HG03025 (cell line): ENCODE measurements at regions not wholly inside any gene's neighbourhood (a gene's known extent, or its start where the extent isn't known, plus 50 kb on each side); places are given as distances from the start of the nearest gene placed in this dataset.

Experiments
- ATAC-seq: cut with Tn5 transposase; IDR thresholded peaks from one replicate; pipeline ENCODE4 v1.9.1; 2021; ENCODE audit warnings: mild to moderate bottlenecking, moderate library complexity; ENCODE audit not compliant: unreplicated experiment, low FRiP score

DNA sequence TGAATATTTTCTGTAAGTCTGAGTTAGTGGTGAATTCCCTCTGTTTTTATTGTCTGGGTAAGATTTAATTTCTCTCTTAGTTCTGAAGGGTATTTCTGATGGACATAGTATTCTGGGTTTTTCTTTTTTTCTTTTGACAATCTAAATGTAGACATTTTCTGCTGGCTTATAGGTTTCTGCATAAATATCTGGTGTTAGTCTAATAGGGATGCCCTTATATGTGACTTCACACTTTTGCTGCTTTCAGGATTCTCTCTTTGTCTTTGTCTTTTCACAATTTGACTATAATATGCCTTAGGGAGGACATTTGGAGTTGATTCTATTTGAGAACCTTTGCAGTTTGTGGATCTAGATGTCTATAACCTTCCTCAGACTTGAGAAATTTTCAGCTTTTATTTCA is 667.2 kb downstream of the EPHA7 start:
- no peak for ATAC-seq

DNA sequence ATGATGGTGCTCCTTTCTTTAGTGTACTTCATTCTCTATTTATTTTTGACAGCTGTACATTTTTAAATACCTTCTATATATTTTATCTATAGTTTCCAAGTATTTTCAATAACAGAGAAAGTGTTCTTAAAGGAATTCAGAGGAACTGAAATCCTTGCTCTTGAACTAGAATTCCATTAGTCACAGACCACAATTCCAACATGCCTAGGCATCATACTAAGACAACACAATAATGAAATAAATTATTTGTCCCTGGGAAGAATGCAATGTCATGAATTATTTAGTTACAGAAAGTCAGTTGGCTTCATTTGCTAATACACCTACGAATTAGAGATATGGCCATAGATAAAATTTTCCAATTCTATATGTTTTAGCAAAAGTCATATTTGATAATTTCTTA is 671.2 kb downstream of the EPHA7 start:
- no peak for ATAC-seq

DNA sequence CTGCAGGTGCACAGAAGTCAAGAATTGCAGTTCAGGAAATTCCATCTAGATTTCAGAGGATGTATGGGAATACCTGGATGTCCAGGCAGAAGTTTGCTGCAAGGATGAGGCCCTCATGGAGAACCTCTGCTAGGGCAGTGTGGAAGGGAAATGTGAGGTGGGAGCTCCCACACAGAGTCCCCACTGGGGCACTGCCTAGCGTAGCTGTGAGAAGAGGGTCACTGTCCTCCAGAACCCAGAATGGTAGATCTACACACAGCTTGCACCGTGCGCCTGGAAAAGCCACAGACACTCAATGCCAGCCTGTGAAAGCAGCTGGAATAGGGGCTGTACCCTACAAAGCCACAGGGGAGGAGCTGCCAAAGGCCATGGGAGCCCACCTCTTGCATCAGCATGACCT is 681.4 kb downstream of the EPHA7 start:
- ATAC-seq, result no peak

DNA sequence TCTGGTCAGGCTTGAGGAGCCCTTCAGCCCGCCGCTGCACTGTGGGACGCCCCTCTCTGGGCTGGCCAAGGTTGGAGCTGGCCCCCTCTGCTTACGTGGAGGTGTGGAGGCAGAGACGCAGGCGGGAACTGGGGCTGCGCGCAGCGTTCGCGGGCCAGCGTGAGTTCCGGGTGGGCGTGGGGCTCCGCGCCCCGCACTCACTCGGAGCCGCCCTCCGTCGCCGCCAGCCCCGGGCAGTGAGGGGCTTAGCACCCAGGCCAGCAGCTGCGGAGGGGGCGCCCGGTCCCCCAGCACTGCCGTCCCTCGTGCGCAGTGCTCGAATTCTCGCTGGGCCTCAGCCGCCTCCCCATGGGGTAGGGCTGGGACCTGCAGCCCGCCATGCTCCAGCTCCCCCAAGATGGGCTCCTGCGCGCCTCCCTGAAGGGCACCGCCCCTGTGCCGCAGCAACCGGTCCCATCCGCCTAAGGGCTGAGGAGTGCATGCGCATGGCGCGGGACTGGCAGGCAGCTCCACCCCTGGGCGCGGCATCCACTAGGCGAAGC is 695.9 kb downstream of the EPHA7 start:
- ATAC-seq, result no peak

DNA sequence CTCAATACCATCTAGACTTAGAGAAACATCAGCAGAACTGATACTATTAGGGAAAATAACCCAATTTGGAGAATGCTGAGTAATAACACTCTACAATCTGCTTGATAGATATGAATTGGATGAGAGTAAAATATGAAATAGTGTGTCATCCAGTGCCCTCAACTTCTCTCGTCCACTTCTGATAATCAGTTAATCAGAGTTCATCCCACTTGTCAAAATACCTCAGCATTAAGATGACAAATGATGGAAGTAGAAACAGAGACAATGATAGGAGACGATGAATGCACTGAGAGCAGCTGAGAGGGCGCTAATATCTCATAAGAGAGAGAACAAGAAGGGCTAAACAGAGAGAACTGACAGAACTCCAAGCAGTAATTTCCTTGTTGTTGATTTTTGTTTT is 699.6 kb downstream of the EPHA7 start:
- ATAC-seq, result no peak

DNA sequence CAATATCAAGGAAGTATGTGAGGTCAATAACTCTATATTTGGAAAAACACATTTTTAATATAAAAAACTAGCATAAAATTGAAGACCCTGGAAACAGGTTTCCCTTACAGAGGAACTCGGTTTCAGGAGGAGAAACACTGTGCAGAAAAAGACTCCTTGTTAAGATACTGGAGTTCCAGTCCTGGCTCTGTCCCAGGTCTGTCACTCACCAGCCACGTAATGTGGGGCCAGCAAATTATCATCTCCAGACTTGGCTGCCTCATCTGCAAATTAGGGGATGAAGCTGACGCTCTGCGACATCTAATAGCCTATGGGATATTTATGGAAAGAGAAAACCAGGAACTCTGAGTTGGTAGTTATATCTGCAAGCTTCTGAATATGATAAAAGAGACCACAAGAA is 702.7 kb downstream of the EPHA7 start:
- no peak for ATAC-seq

DNA sequence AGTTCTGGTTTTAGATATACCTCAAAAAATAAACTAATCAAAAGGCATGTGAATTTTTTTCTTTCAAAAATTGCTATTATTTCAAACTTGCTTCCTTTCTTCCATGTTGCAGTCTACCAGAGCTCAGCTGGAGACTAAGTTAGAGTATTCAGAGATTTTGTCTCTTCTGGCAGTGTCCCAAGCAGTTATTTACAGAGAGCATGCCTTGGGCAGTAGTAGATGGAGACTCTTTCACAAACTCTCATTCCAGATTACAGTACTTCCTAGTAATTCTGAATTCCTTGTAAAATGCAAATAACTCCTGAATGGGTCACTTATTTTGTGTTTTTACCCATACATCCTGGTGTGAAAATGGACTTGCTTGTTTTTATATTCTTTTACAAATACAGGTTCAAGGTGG is 703.4 kb downstream of the EPHA7 start:
- no peak for ATAC-seq

DNA sequence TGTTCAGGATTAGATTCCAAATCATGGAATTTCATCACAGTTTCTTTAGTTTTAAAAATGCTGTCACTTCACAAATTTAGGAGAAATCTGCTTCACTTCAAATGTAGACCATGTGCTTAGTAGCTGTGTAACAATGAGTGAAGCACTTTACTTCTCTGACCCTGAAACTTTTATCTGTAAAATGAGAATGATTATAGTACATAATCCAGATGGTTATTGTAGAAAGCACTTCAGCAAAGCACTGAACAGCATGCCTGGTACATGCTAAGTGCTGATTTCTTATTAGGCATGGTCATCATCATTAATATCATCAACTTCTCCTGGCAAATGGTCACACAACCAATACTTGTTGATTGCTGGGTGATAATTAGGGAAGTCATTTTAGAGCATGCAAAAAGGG is 705.0 kb downstream of the EPHA7 start:
- no peak for ATAC-seq

DNA sequence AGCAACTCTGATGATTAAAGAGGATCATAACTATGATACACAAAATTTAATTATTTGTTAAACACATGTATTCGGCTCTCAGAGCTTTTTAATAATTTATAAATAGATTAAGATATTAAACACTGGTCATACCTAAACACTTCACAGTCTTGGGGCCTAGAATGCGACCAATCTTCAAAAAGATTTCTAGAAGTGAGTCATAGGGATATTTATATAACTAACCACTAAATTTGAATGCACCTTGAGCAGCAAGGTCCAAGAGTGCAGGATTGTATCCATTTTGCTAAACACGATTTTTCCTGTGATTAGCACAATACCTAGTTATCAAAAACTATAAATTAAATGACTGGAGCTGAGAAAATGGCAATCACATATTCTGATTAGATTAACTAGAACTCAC is 709.3 kb downstream of the EPHA7 start:
- peak; percentile 99 for ATAC-seq

DNA sequence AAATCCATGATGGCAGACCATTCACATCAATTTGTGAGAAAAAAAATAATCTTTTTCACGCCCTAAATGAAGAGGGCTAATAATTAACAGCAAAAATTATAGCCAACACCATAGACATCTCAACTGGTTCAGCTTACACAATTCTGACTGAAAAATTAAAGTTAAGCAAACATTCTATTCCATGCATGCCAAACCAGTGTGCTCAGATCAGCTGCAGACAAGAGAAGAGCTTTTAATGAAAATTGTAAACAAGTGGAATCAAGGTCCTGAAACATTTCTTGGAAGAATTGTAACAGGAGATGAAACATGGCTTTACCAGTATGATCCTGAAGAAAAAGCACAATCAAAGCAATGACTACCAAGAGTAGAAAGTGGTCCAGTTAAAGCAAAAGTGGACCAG is 710.4 kb downstream of the EPHA7 start:
- no peak for ATAC-seq

DNA sequence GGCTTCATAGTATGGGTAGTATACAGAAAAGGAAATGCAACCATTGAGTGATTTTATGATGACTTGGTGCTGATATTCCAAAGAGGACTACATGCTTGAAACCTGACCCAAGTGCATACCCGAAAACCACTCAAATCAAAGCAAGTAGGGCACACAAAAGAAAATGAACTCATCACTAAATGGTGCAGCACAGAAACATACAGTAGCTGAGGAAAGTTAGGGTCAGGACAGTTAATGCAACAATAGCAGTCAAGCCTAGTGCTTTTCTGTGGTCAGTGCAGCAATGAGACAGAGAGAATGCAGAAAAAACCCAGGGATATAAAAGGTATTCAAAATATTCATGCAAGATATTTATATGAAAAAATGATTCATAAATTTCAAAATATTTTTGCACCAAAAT is 711.1 kb downstream of the EPHA7 start:
- ATAC-seq, result no peak

DNA sequence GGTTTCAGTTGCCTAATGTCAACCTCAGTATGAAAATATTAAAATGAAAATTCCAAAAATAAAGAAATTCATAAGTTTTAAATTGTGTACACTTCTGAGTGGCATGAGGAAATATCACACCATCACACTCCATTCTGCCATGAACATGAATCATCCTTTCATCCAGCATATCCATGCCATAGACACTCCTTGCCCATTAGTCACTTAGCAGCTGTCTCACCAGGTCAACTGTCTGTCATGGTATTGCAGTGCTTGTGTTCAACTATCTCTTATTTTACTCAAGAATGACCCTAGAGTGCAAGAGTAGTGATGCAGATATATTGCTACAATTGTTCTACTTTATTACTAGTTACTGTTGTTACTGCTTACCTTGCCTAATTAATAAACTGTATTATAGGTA is 712.4 kb downstream of the EPHA7 start:
- no peak for ATAC-seq

DNA sequence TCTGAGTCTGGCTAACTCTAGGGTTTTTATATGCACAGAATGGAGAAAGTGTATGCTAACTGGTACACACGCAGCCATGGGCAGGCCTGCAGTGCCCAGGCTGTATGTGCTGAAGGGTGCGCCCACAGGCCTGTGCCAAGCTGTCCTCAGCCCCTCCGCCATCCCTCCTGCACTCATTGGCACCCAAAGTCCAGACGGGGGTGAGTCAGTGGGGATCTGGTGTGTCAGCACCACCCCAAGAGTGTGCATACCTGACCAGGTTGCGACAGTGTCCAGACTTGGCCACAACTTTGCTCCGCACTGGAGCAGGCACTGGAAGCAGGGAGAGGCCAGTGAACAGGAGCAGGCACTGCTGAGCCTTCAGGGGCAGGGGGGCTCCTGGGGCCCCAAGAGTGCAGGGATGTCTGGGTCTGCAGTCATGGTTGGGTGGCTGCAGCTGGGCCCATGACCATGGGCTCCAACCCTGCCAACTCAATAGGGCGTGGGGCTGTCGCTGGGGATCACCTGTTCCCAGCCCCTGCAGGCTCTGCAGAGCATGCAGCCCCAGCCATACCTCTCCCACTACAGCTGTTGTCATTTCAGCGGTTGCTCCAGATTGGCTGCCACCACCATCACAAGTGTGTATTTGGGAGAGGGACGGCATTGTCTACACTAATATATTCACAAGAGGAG is 717.8 kb downstream of the EPHA7 start:
- no peak for ATAC-seq

DNA sequence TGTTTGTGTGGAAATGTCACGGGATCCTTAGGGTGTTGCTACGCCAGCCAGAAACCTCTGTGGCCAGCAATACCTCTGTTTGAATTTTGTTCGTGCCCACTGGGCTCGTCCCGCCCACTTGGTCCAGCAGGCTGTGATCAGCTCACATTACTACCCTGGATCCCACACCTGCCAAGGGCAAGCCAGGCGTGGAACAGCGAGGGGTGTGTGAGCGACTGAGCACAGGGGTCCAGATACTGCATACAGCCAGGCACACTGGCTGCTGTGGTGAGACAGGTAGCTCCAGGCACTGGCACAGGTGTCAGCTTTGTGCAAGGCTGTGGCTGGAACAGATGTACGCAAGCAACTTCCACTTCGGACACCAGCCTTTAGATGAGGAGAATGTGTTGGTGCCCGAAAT is 718.9 kb downstream of the EPHA7 start:
- no peak for ATAC-seq

DNA sequence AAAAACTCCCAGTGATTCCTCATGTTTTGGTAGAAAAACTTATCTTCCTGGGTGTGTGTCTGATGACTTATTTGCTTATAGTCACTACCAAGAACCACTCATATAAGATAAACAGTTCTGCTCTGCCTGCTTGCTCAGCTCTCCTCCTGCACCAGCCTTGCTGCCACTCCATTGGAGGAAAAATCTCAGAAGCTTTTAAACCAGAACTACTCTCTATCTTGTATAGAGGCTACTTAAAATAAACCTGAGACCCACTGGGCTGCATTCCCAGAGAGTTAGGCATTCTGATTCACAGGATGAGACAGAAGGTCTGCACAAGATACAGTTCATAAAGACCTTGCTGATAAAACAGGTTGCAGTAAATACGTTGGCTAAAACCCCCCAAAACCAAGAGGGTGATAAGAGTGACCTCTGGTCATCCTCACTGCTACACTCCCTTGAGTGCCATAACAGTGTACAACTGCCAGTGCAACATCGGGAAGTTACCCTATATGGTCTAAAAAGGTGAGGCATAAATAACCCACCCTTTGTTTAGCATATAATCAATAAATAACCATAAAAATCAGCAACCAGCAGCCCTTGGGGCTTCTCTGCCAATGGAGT is 728.3 kb downstream of the EPHA7 start:
- ATAC-seq, result no peak

DNA sequence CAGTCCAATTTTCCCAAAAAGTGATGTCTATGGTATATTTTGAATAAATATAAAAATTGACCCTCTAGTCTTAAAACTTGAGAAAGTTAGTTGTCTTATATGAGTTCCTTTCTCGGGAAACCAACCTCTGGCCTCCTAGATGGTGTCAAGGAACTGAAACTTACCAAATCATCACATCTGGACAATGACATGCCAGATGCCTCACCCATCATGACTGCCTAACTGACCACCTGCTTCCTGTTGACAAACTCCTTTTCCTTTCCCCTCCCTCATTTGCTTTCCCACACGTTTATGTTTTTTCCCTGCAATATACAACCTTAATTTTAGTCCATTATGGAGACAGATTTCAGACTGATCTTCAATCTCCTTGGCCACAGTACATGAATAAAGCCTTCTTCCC is 731.0 kb downstream of the EPHA7 start:
- no peak for ATAC-seq

DNA sequence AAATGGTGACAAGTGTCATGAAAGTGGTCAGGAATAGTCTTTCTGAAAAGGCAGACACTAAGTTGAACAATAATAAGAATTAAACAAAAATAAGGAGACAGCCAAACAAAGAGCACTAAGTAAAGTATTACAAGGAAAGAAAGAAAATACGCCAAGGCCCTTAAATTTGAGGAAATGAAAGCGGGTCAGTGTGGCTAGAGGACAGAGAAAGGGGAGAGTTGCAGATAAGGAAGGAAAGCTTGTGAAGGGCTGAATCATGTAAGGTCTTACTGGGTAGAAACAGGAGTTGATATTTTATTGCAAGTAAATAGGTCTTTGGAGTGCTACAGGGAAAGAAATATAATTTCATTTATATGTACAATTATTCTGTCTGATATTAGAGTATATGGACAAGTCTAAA is 732.1 kb downstream of the EPHA7 start:
- ATAC-seq, result no peak

DNA sequence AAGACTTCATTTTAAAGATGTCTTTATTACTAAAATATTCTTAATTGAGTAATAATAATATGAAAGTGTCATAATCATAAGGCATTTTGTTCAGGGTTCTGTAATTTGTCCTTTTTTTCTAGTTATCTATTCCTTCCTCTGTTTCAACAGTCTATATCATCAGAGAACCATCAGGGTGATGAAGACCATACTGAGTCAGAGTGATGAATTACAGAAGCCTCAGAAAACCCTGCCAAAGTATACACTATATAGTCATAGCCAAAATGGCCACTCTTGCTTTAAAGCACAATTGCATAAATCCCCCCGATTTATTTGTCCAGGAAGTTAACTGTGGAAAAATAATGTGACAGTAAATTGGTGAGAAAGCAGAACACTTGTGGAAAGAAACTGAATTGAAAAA is 735.0 kb downstream of the EPHA7 start:
- no peak for ATAC-seq

DNA sequence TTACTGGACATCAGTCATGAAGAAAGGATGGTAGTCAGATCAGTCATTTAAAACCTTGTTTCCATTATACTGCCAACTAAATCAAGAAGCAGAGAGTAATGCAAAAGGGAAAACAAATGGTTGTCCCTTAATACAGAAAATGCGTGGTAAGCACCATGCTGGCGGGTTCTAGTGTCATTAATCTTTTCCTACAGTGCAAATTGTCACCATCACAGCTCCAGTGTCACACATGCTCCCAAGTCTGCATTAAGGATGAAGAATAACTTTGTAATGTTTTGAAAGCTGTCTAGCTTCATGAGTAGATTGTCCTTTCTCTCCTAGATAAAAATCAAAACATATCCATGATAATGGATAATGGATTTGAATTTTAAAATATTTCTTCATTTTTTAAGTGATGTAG is 735.6 kb downstream of the EPHA7 start:
- ATAC-seq, result no peak

DNA sequence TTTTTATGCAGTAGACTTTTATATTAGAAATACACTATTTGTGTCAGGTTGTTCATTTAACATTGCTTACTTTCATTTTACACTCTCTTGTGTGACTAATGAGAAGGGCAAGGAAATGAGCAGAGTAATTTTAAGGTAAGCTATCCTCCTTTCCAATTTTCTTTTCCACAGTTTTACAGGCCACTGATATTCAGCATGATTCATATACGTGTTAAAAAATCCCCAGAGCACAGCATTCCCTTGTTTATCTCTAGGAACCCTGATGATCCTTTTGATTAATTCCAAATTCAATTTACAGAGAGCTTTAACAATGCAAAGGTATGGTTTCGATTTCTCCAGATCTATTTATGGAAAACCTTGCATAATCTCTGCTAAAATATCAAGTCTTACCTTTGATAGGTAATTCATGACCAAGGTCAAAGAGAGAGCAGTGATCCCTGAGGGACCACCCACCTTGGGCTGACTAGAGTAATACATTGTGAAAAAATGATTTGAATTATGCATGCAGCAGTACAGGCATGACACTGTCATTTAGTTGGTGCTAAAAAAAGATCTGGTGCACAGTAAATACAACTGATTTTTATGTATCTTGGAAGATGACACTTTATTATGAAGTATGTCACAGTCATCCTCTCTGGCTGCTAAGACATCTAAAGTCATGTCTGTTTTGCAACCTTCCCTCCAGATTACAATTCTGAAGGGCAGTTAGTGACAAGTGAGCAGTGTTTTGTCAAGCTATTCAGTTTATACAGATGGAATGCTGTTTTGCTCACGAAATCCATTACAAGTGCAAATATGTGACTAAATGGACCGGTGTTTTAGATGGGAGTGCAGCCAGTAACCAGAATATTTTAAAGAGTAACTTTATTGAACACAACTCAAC is 736.6 kb downstream of the EPHA7 start:
- ATAC-seq, result no peak

DNA sequence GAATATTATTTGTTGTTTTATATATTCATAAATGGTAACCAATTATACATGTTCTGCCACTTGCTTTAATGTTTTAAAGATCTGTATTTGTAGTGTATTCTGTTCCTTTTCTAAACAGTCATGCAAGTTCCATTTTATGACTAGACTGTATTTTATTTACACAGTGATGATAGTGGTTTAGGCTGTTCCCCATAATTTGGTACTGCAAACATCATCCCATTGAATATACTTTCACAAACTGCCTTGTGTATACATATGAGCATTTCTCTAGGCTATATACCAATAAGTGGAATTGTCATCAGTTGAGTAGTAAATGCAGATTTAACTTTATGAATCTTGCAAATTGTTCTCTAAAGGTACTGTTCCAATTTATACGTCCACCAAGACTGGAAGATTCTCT is 738.0 kb downstream of the EPHA7 start:
- no peak for ATAC-seq
